ENCODE measurements at regions not wholly inside any gene's neighbourhood (a gene's known extent, or its start where the extent isn't known, plus 50 kb on each side); places are given as distances from the start of the nearest gene placed in this dataset.
"Not testable (repeated sequence)": the region's sequence is repeated elsewhere in the genome, so short reads cannot be mapped to it uniquely, and the experiment has no call there.

DNA sequence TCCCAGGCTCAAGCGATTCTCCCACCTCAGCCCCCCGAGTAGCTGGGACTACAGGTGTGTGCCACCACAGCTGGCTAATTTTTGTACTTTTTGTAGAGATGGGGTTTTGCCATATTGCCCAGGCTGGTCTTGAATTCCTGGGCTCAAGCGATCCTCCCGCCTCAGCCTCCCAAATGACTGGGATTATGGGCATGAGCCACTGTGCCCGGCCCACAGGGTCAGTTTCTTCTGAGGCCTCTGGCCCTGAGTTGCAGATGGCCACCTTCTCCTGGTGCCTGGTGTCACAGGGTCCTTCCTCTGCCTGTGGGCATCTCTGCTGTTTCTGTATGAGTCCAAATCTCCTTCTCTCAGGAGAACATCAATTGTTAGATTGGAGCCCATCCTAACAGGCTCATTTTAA, 121.4 kb upstream of the TNRC6C start:
- H3K4me3 ChIP-seq (ENCODE audit: low read depth, low read length): not testable (repeated sequence)

- H3K4me3 ChIP-seq (ENCODE audit: low read depth, low read length): no peak overlapping the region
Measured at GRCh38 chr17:77837917-77838316, 120.6 kb upstream of the TNRC6C start.

GRCh38 chr17:77838748-77839697, 119.5 kb upstream of the TNRC6C start:
- H3K4me3 ChIP-seq (ENCODE audit: low read depth, low read length): no peak overlapping the region

DNA sequence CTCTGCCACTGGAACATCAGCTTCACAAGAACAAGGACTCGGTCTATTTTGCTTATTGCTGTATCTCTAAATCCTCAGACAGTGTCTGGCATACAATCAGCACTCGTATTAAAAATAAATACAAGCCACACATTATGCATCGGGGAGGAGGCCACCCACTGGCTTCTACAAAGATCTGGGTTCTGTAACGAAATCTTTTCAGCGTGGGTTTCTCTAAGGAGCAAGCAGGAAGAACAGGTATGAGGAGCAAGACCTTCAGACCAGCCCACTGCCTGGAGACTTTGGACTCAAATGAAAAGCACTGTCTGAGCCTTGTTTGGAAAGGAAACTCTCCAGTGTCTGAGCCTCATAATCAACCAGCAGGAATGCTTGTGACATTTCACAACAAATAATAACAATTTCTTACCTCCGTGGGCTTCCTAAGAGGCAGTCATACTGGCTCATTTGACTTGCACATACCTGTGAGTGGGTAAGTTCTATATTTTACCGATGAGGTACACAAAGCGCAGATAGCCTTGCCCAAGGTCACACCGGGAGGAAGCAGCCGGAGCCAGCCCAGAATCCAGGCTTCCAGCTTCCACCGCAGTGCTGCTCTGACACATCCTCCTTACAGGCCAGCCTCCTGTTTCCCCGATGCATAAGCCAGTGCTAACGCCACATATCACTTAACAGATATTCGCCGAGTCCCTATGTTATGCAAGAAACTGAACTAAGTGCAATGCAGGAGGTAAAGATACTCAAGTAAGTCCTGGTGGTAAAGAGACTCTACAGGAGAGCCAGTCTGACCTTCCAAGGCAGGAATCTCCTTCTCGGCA, 118.6 kb upstream of the TNRC6C start:
- H3K4me3 ChIP-seq (ENCODE audit: low read depth, low read length): no peak overlapping the region

- no peak overlapping the region for H3K4me3 ChIP-seq (ENCODE audit: low read depth, low read length)
Measured at GRCh38 chr17:77840513-77841165, 117.9 kb upstream of the TNRC6C start.

- H3K4me3 ChIP-seq (ENCODE audit: low read depth, low read length): no peak overlapping the region
Measured at GRCh38 chr17:77841742-77842527, 116.6 kb upstream of the TNRC6C start.

DNA sequence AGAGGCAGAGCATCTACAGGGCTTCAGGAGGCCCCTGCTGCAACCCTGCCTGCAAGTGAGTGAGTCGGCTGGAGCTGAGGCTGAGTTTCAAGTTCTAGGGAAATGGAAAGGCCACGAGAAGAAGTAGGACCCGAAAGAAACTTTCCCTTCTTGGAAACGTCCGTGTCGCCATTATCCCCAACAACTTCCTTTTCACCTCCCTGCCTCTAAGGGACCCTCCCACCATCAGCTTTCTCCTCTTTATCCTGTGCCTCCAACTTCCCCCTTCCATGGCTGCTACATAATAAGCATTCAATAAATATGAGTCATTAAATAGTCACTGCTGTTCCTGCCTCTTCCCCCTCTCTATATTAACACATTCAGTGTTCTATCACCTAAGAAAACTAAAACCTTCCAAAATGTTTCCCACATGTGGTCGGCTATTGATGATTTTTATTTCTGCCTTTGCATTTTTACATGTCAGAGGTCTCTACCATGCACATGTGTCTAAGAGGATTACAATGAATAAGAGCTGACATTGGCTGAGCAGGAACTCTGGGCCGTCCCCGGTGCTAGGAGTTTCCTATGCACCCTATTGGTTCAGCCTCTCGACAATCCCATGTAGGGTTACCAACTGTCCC, 115.9 kb upstream of the TNRC6C start:
- no peak overlapping the region for H3K4me3 ChIP-seq (ENCODE audit: low read depth, low read length)

DNA sequence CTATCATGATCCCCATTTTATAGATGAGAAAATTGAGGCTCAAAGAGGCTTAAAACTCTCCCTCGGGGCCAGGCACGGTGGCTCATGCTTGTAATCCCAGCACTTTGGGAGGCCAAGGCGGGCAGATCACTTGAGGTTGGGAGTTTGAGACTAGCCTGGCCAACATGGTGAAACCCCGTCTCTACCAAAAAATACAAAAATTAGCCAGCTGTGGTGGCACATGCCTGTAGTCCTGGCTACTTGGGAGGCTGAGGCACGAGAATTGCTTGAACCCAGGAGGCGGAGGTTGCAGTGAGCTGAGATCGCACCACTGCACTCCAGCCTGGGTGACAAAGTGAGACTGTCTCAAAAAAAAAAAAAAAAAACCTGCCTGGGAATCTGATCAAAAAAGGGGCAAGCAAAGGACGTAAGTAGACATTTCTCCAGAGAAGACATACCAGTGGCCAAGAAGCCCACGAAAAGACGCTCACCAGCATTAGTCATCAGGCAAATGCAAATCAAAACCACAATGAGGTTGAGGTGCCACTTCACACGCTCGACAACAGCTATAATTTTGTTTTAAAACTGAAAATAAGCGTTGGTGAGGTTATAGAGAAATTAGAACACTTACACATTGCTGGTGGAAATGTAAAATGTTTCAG, 115.1 kb upstream of the TNRC6C start:
- H3K4me3 ChIP-seq (ENCODE audit: low read depth, low read length): not testable (repeated sequence)

- no peak overlapping the region for H3K4me3 ChIP-seq (ENCODE audit: low read depth, low read length)
Measured at GRCh38 chr17:77843896-77844295, 114.6 kb upstream of the TNRC6C start.

DNA sequence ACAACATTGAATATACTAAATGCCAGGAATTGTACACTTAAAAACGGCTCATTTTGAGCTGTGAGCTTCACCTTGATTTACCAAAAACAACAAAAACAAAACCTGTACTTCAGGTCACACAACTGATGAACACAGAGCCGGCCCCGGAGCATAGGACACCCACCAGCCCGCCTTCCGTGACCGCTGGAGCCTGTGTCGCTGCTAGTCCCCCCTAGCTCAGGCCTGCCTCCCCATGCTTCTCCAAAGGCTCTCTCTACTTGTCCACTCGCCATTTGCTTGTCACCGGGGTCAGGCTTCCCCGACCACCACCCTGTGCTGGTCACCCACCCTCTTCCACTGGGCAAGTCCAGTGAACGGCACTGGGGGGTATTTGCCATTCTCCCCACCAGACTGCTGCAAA, 113.8 kb upstream of the TNRC6C start:
- H3K4me3 ChIP-seq (ENCODE audit: low read depth, low read length): no peak overlapping the region

DNA sequence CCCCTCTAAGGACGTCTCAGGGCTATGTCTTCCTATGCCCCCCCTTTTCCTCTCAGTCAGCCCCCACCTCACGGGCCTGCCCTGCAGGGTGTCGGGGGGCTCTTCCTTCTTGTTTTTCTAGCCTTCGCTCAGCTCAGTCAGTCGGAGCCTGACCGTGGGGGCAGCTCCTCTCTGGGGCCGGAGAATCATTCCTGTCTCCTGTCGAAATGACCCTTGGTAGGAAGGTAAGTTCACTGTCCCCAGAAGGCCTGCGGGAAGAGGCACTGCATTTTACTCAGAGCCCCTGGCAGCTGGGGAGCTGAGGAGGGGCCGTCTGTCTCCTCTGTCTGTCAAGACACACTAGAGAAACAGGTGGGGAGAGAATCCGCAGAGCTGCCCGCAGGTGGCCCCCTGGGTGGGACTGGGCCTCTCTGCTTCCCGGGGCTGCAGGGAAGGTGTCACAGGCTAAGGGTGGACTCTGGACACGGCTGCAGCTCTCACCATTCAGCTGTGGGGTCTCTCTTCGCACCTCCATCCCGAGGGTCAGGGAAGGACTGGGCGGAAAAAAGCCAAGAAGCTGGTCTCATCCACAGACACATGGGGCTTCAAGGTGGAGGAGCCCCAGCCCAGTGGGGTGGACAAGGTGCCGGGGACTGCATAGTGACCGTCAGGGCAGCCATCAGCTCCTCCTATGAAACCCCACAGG, 112.8 kb upstream of the TNRC6C start:
- no peak overlapping the region for H3K4me3 ChIP-seq (ENCODE audit: low read depth, low read length)

DNA sequence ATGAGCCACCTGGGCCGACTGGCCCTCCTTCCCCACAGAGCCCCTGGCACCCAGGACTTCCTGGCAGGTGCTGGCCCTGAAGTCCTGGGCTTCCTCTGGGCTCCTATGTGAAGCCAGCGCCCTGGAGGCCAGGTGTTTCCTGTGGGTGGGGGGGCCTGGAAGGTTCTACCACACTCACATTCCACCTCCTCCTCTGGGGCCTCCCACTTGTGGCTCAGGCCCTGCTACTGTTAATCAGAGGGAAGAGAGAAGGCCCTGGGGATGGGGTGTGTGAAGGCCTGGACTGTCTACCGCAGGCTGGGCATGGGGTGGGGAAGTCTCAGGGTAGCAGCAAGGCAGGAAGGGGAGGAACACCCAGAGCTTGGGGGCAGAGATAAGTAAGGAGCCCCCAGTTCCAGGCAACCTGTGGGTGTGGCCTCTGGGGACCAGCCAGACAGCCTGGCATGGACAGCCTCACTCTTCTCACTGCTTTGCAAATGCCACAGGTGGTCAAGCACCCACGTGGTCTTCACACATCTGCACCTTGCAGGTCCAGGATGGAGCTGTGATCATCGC, 111.9 kb upstream of the TNRC6C start:
- H3K4me3 ChIP-seq (ENCODE audit: low read depth, low read length): no peak overlapping the region

DNA sequence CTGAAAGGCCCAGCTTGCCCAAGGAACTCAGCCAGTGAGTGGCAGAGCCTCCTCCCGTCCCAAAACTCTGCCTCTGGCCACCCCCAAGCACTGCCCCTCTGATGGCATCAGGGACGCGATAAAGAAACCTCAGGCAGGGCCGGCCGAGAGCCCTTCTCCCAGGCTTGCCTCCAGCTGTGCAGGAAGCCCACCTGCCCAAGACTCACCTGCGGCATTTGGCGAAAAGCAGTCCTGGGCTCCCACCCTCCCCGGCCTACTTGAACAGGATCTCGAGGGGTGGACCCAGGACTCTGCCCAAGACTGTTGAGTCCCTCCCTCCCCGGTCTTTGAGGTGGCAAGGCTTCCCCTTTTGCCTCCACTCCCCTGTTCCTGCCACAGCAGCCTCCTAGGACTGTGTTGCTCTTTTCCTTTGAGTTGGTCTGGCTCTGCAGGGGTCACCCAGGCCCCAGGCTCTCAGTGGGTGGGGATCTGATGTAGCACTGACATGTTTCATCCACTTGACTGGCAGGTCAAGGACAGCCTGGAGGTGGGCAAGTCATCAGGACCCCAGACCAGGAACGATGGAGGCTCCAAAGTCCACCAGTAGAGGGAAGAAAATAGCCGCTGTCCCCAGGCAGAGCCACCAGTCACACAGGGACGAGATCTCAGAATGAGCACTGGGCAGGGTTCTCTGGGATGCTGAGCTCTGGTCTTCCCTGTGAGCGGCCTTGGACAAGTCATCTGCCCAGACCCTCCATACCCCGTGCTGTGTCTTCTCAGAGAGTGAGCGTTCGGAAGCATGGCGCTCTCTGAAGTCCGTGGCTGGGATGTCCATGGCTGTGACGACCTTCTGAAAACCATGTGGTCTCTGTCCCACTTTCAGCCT, 111.0 kb upstream of the TNRC6C start:
- H3K4me3 ChIP-seq (ENCODE audit: low read depth, low read length): no peak overlapping the region

- H3K4me3 ChIP-seq (ENCODE audit: low read depth, low read length): no peak overlapping the region
Measured at GRCh38 chr17:77848257-77848656, 110.2 kb upstream of the TNRC6C start.

DNA sequence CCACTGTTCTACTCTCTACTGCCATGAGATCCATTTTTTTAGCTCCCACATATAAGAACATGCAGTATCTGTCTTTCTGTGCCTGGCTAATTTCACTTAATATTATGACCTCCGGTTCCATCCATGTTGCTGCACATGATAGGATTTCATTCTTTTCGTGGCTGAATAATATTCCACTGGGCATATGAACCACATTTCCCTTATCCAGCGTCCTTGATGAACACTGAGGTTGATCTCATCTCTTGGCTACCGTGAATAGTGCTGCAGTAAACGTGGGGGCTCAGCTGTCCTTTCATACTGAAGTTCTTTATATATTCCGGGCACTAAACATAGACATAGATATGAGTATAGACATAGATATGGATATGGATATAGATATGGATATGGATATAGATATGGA, 109.3 kb upstream of the TNRC6C start:
- H3K4me3 ChIP-seq (ENCODE audit: low read depth, low read length): no peak overlapping the region

DNA sequence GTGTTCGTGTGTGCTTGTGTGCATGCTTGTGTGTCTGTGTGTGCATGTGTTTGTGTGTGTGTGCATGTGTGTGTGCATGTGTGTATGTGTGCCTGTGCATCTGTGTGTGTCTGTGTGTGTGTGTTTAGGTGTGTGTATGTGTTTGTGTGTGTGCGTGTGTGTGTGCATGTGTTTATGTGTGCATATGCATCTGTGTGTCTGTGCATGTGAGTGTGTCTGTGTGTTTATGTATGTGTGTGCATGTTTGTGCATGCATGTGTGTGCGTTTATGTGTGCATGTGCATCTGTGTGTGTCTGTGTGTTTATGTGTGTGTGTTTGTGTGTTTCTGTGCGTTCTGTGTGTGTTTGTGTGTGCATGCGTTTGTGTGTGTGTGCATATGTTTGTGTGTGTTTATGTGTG, 106.6 kb upstream of the TNRC6C start:
- no peak overlapping the region for H3K4me3 ChIP-seq (ENCODE audit: low read depth, low read length)

GRCh38 chr17:77852731-77853130, 105.8 kb upstream of the TNRC6C start:
- H3K4me3 ChIP-seq (ENCODE audit: low read depth, low read length): no peak overlapping the region
